ENCODE measurements at regions not wholly inside any gene's neighbourhood (a gene's known extent, or its start where the extent isn't known, plus 50 kb on each side); places are given as distances from the start of the nearest gene placed in this dataset.

DNA sequence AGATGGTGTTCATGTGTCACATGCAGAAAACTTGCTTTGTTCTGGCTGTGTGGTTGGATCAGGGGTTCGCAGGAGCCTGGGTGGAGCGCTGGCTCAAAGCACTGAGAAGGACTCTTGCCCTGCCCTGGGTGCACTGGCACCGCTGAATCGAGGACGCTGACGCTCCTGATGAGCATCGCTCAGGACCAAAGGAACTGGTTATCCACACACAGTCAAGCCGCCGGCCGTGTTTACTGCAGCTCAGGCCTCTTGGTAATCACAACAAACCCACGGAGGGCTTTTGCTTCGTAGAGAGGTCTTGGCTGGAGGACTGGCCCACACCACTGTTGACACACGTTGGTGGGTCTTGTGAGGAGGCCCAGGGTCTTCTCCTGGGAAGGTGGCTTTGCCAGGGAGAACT, 299.4 kb upstream of the IRX2 start:
- intact Hi-C loops (cut with DNase I): no loop called here
- no peaks in the 10 kb centered on the region for H3K4me1 ChIP-seq (ENCODE audit: control insufficient read depth in 2 of 3, insufficient read depth in 2 of 3, low read depth in 1 of 3, low read length in 3 of 3)
- H3K36me3 ChIP-seq (ENCODE audit: control insufficient read depth in 2 of 3, insufficient read depth in 3 of 3, low read length in 3 of 3): no peaks in the 10 kb centered on the region
- H3K27me3 ChIP-seq (ENCODE audit: control insufficient read depth, insufficient read depth, low read length): no peaks in the 10 kb centered on the region
- no peak for FAIRE-seq
- H3K9me3 ChIP-seq (ENCODE audit: control insufficient read depth in 2 of 3, insufficient read depth in 1 of 3, low read length in 3 of 3): no peaks in the 10 kb centered on the region
- H3K4me3 ChIP-seq (ENCODE audit: low read length in 3 of 3): no peak overlapping the region
- H3K27ac ChIP-seq (ENCODE audit: low read depth in 2 of 2, low read length in 2 of 2): no peak overlapping the region
- H3K9ac ChIP-seq (ENCODE audit: low read length in 3 of 3): no peak overlapping the region
- no peak for DNase-seq
- TF ChIP-seq, protein P1, sequence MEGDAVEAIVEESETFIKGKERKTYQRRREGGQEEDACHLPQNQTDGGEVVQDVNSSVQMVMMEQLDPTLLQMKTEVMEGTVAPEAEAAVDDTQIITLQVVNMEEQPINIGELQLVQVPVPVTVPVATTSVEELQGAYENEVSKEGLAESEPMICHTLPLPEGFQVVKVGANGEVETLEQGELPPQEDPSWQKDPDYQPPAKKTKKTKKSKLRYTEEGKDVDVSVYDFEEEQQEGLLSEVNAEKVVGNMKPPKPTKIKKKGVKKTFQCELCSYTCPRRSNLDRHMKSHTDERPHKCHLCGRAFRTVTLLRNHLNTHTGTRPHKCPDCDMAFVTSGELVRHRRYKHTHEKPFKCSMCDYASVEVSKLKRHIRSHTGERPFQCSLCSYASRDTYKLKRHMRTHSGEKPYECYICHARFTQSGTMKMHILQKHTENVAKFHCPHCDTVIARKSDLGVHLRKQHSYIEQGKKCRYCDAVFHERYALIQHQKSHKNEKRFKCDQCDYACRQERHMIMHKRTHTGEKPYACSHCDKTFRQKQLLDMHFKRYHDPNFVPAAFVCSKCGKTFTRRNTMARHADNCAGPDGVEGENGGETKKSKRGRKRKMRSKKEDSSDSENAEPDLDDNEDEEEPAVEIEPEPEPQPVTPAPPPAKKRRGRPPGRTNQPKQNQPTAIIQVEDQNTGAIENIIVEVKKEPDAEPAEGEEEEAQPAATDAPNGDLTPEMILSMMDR (IDR thresholded peaks at IDR 0.05; ENCODE audit: borderline replicate concordance, extremely low read depth, insufficient read depth): no peak

DNA sequence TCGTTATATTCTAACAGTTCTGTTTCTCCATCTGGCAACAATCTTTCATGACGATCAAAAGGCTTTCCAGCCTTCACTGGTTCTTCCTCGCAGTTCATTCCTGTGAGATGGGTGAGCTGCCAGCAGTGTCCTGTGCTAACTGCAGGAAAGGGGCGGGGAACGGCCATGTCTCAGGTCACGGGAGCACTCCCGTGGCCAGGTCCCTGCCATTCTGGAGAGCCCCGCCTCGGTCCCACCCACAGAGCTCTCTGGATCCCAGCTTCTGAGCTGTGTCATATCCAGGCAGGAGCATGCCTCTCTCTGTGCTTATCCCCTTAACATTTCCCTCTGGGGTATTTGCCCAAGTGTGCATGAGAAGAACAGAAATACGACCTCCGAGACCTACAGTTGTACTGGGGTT, 297.8 kb upstream of the IRX2 start:
- intact Hi-C loops (cut with DNase I): no loop called here
- FAIRE-seq (no peak), DNase-seq (no peak)
- TF ChIP-seq, protein P1 (IDR thresholded peaks at IDR 0.05; ENCODE audit: borderline replicate concordance, extremely low read depth, insufficient read depth): no peak
- H3K9ac ChIP-seq (ENCODE audit: low read length in 3 of 3): no peak overlapping the region
- H3K4me1 ChIP-seq (ENCODE audit: control insufficient read depth in 2 of 3, insufficient read depth in 2 of 3, low read depth in 1 of 3, low read length in 3 of 3): no peaks in the 10 kb centered on the region
- no peaks in the 10 kb centered on the region for H3K27me3 ChIP-seq (ENCODE audit: control insufficient read depth, insufficient read depth, low read length)
- H3K27ac ChIP-seq (ENCODE audit: low read depth in 2 of 2, low read length in 2 of 2): no peak overlapping the region
- no peak overlapping the region for H3K4me3 ChIP-seq (ENCODE audit: low read length in 3 of 3)
- H3K36me3 ChIP-seq (ENCODE audit: control insufficient read depth in 2 of 3, insufficient read depth in 3 of 3, low read length in 3 of 3): no peaks in the 10 kb centered on the region
- no peaks in the 10 kb centered on the region for H3K9me3 ChIP-seq (ENCODE audit: control insufficient read depth in 2 of 3, insufficient read depth in 1 of 3, low read length in 3 of 3)

DNA sequence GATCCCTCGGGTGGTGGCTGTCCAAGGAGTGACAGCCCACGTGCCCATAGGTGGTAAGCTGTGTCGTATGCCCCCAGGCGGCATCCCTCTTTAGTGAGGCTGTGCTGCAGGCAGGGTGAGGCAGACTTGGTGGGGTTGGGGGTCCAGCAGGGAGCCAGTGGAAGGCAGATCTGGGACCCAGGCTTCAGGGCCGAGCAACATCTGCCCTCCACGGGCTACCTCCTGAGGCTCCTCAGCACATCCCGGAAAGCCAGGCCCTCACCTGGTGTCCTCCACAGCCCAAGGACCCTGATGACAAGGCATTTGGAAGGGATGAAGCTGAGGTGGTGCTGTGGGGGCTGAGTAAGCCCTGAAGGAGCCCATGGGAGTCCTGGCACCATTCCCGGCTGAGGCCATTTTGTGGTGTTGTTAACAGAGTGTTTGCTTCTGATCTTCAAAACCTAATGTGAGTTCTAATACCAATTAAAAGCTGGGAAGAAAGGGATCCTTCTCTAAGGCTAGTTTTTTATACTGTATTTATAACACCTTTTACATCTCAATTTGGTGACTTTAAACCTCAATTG, 295.8 kb upstream of the IRX2 start:
- H3K27ac ChIP-seq (ENCODE audit: low read depth in 2 of 2, low read length in 2 of 2): no peak overlapping the region
- no peak overlapping the region for H3K9ac ChIP-seq (ENCODE audit: low read length in 3 of 3)
- H3K4me1 ChIP-seq (ENCODE audit: control insufficient read depth in 2 of 3, insufficient read depth in 2 of 3, low read depth in 1 of 3, low read length in 3 of 3): no peaks in the 10 kb centered on the region
- no peaks in the 10 kb centered on the region for H3K36me3 ChIP-seq (ENCODE audit: control insufficient read depth in 2 of 3, insufficient read depth in 3 of 3, low read length in 3 of 3)
- no peaks in the 10 kb centered on the region for H3K27me3 ChIP-seq (ENCODE audit: control insufficient read depth, insufficient read depth, low read length)
- TF ChIP-seq, protein P1 (IDR thresholded peaks at IDR 0.05; ENCODE audit: borderline replicate concordance, extremely low read depth, insufficient read depth): no peak
- H3K9me3 ChIP-seq (ENCODE audit: control insufficient read depth in 2 of 3, insufficient read depth in 1 of 3, low read length in 3 of 3): no peaks in the 10 kb centered on the region
- FAIRE-seq (no peak), DNase-seq (no peak)
- no peak overlapping the region for H3K4me3 ChIP-seq (ENCODE audit: low read length in 3 of 3)
- intact Hi-C loops (cut with DNase I): no loop called here

DNA sequence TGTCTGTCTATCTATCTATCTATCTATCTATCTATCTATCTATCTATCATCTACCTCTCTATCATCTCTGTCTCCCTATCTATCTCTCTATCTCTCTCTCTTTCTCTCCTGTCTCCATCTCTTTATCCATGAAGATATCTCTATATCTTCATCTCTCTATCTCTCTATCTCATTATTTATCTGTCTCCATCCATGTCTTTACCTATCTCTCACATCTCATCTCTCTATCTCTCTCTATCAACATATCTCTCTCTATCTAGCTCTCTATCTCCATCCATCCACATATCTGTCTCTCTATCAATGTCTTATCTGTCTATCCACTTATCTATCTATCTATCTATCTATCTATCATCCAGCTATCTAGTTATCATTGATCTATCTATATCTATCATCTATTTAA, 292.1 kb upstream of the IRX2 start:
- FAIRE-seq: no peak
- no peak overlapping the region for H3K27ac ChIP-seq (ENCODE audit: low read depth in 2 of 2, low read length in 2 of 2)
- H3K36me3 ChIP-seq (ENCODE audit: control insufficient read depth in 2 of 3, insufficient read depth in 3 of 3, low read length in 3 of 3): no peaks in the 10 kb centered on the region
- no peak overlapping the region for H3K4me3 ChIP-seq (ENCODE audit: low read length in 3 of 3)
- intact Hi-C loops (cut with DNase I): no loop called here
- TF ChIP-seq, protein P1 (IDR thresholded peaks at IDR 0.05; ENCODE audit: borderline replicate concordance, extremely low read depth, insufficient read depth): no peak
- no peaks in the 10 kb centered on the region for H3K4me1 ChIP-seq (ENCODE audit: control insufficient read depth in 2 of 3, insufficient read depth in 2 of 3, low read depth in 1 of 3, low read length in 3 of 3)
- H3K9ac ChIP-seq (ENCODE audit: low read length in 3 of 3): no peak overlapping the region
- DNase-seq: no peak
- H3K27me3 ChIP-seq (ENCODE audit: control insufficient read depth, insufficient read depth, low read length): no peaks in the 10 kb centered on the region
- H3K9me3 ChIP-seq (ENCODE audit: control insufficient read depth in 2 of 3, insufficient read depth in 1 of 3, low read length in 3 of 3): no peaks in the 10 kb centered on the region
